ENCODE measurements at regions not wholly inside any gene's neighbourhood (a gene's known extent, or its start where the extent isn't known, plus 50 kb on each side); places are given as distances from the start of the nearest gene placed in this dataset.

DNA sequence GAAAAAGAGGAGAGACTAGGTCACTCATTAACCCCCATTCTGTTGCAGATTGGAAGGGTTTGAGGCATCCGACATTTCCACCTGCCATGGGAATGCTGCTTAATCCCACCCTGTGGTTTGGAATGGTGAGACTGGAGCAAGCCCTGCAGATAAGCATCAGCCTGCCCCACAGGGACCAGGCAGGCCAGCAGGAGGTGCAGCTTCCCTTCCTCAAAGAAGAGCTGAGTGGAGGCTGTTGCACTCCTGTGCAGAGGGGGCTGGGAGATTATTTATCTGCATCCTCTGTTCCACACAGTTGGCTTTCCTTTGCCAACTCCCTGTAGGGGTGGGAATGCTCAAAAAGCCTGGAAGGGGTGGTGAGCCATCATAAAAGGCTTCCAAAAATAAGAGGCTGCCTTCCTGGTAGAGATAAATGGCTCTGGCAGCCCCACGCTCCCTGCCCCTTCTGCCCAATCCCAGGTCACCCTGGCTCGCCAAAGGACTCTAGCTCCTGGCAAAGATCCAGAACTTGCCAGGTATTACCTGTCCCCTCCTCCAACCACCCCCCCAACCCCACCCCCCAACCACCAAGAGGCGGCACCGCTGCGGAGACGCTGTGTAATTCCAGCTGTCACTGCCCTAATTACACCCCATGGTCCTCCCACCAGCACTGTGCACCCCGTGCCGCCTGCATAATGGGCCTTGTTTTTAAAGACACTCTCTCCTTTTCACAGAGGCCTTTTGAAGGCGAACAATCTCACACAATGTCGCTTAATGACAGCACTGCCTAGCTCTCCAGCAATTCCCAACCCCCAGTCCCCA is 83.0 kb upstream of the ZC3H12A start:
- H3K36me3 ChIP-seq (ENCODE audit: insufficient read depth, low read length), result no peaks in the 10 kb centered on the region
- Mint-ChIP-seq H3K9me3 (no peaks in the 10 kb centered on the region), H3K4me1 (no peaks in the 10 kb centered on the region), H3K27me3 (peaks cover 23 to 27% of the 10 kb centered on the region in 2 donors), H3K36me3 (no peaks in the 10 kb centered on the region), H3K27ac (no peak overlapping the region), H3K4me3 (no peak overlapping the region)
- DNase-seq, result no peak
- no peak overlapping the region for H3K27ac ChIP-seq (ENCODE audit: low read depth, low read length)
- H3K4me3 ChIP-seq (ENCODE audit: low read length in 2 of 2), result no peak overlapping the region
- H3K9me3 ChIP-seq (ENCODE audit: control insufficient read depth in 1 of 2, low read length in 2 of 2), result no peaks in the 10 kb centered on the region
- intact Hi-C loops (cut with micrococcal nuclease), result no loop called here
- H3K4me1 ChIP-seq (ENCODE audit: insufficient read depth, low read length), result no peaks in the 10 kb centered on the region
- ChIA-PET POLR2A (ENCODE audit: partially characterized antibody) (no interaction called here), CTCF (ENCODE audit: partially characterized antibody) (no interaction called here)
- no peaks in the 10 kb centered on the region for H3K27me3 ChIP-seq (ENCODE audit: insufficient read depth, low read length)

DNA sequence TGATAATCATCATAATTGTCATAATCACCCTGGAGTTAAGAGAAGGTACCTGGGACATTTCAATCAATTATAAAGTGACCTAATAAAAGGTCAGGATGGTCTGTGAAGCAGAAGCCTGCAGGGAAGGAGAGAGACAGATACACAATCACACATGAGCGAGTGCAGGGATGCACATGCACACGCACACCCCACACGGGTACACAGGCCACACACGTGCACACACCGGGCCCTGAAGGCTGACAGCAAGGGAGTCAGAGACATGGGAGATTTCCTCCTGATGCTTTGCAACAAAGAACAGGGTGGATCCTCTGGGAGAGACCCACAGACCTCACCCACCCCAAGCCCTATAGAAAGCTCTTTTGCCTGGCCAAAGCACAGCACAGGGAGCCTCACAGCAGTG is 82.3 kb upstream of the ZC3H12A start:
- Histone ChIP-seq H3K4me1 (ENCODE audit: insufficient read depth, low read length) (no peaks in the 10 kb centered on the region), H3K9me3 (ENCODE audit: control insufficient read depth in 1 of 2, low read length in 2 of 2) (no peaks in the 10 kb centered on the region), H3K4me3 (ENCODE audit: low read length in 2 of 2) (no peak overlapping the region), H3K27ac (ENCODE audit: low read depth, low read length) (no peak overlapping the region), H3K36me3 (ENCODE audit: insufficient read depth, low read length) (no peaks in the 10 kb centered on the region), H3K27me3 (ENCODE audit: insufficient read depth, low read length) (no peaks in the 10 kb centered on the region)
- ChIA-PET POLR2A (ENCODE audit: partially characterized antibody) (no interaction called here), CTCF (ENCODE audit: partially characterized antibody) (no interaction called here)
- H3K36me3 Mint-ChIP-seq, result no peaks in the 10 kb centered on the region
- H3K4me3 Mint-ChIP-seq, result no peak overlapping the region
- intact Hi-C loops (cut with micrococcal nuclease), result no loop called here
- H3K4me1 Mint-ChIP-seq, result no peaks in the 10 kb centered on the region
- no peaks in the 10 kb centered on the region for H3K9me3 Mint-ChIP-seq
- no peak for DNase-seq
- no peak overlapping the region for H3K27ac Mint-ChIP-seq
- H3K27me3 Mint-ChIP-seq, result peaks cover 23 to 30% of the 10 kb centered on the region in 2 donors

DNA sequence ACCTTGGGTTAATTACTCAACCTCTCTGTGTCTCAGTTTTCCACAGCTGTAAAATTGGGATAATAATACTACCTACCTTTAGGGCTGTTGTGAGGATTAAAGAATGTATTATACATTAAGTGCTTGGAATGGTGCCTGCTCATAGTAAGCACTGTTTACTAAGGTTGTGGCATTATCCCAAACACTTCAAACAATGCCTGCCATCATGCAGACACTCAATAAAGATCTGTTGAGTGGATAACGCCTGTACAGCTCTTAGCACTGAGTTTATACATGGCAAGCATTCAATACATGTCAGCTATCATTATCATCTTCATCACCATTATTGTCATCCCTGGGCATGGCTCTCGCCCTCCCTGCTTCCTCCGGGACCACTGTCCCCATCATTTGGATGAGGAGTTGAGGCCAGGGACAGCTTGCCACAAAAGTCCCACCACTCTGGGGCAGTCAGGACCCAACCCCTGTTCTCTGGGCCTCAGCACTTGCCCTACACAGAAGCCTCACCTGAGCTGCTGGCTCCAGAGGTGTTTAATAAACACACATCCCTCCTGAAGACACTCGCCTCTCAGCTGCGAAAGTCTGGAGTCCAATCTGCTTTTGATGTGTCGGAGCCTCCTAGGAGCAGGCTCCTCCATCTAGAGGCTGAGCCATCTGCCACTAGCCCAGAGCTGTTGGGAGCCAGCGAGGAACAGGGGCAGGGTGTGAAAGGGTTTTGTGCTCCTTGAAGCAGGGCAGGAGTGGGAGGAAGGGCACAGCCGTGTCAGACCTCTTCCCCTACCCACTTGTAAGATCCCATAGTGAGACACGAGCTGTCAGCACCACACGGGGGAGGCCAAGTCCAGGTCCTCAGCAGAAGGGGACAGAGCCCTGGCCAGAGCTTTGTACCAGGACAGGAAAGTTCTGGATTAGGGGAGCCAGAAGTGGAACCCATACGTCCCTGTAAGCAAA is 80.9 kb upstream of the ZC3H12A start:
- Histone ChIP-seq H3K9me3 (ENCODE audit: control insufficient read depth in 1 of 2, low read length in 2 of 2) (no peaks in the 10 kb centered on the region), H3K27ac (ENCODE audit: low read depth, low read length) (no peak overlapping the region), H3K27me3 (ENCODE audit: insufficient read depth, low read length) (no peaks in the 10 kb centered on the region), H3K4me1 (ENCODE audit: insufficient read depth, low read length) (no peaks in the 10 kb centered on the region), H3K4me3 (ENCODE audit: low read length in 2 of 2) (no peak overlapping the region), H3K36me3 (ENCODE audit: insufficient read depth, low read length) (no peaks in the 10 kb centered on the region)
- Mint-ChIP-seq H3K9me3 (no peaks in the 10 kb centered on the region), H3K36me3 (no peaks in the 10 kb centered on the region), H3K4me1 (no peaks in the 10 kb centered on the region), H3K27me3 (peaks cover 27 to 39% of the 10 kb centered on the region in 2 donors), H3K4me3 (no peak overlapping the region), H3K27ac (no peak overlapping the region)
- DNase-seq, result no peak
- ChIA-PET CTCF (ENCODE audit: partially characterized antibody) (no interaction called here), POLR2A (ENCODE audit: partially characterized antibody) (no interaction called here)
- intact Hi-C loops (cut with micrococcal nuclease), result no loop called here

DNA sequence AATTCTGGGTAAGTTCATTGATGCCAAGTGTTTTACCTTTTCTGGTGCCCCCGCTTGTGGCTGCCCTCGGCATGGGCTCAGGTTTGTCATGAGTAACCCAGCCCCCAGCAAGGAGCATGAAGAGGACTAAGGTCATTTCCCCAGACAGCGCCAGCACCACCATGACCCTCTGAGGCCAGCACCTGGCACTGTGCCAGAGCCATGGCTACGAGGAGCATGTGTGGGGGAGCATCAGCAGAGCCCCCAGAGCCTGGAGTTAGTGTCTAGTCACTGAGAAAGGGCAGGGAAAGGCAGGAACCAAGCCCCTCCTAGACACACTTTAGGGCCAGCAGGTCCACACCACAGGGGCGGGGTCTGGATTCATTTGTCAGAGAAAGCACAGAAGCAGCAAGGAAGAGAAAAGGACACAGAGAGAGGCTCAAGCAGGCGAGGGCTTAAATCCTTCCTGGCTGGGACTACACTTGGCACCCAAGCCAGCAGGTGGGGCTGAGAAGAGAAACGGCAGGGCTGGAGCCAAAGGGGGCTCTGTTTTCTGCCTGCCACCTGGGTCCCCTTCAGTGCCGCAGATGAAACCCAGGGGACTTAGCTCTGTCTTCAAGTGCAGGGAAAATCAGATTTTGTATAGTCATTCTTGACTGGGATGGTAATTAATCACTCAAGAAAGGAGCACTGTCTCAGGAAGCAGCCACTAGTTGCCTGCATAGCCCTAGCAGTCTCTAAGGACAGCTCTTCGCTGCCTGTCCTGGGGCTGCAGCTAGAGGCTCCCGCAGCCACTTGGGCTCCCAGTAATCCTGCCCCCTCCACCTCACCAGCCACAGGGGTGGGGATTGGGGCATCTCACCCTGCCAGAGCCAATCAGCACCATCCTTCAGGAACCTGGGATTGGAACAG is 79.6 kb upstream of the ZC3H12A start:
- no peak overlapping the region for H3K27ac Mint-ChIP-seq
- POLR2A ChIA-PET (ENCODE audit: partially characterized antibody), result no interaction called here
- Histone ChIP-seq H3K4me1 (ENCODE audit: insufficient read depth, low read length) (no peaks in the 10 kb centered on the region), H3K27me3 (ENCODE audit: insufficient read depth, low read length) (no peaks in the 10 kb centered on the region), H3K36me3 (ENCODE audit: insufficient read depth, low read length) (no peaks in the 10 kb centered on the region), H3K9me3 (ENCODE audit: control insufficient read depth in 1 of 2, low read length in 2 of 2) (no peaks in the 10 kb centered on the region), H3K27ac (ENCODE audit: low read depth, low read length) (no peak overlapping the region), H3K4me3 (ENCODE audit: low read length in 2 of 2) (no peak overlapping the region)
- no peak for DNase-seq
- intact Hi-C loops (cut with micrococcal nuclease), result no loop called here
- H3K9me3 Mint-ChIP-seq, result no peaks in the 10 kb centered on the region
- peaks cover 26 to 39% of the 10 kb centered on the region in 2 donors for H3K27me3 Mint-ChIP-seq
- H3K4me1 Mint-ChIP-seq, result no peaks in the 10 kb centered on the region
- CTCF ChIA-PET (ENCODE audit: partially characterized antibody), result no interaction called here
- H3K4me3 Mint-ChIP-seq, result no peak overlapping the region
- H3K36me3 Mint-ChIP-seq, result no peaks in the 10 kb centered on the region

DNA sequence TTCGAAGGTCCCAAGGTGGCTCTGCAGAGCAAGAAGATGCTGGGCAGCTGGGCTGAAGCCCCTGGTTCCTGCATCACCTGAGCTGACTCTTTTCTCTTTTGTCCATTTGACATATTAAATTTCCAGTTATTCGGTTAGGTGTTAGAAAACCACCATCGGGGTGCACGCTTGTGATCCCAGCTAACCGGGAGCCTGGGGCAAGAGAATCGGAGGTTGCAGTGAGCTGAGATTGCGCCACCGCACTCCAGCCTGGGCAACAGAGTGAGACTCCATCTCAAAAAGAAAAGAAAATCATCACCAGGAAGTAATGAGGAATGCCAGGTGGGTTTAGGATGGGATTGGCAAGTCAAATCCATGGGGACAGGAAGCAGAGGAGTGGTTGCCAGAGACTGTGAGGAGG is 76.3 kb upstream of the ZC3H12A start:
- no peak overlapping the region for H3K4me3 Mint-ChIP-seq
- no peak overlapping the region for H3K4me3 ChIP-seq (ENCODE audit: low read length in 2 of 2)
- no peak overlapping the region for H3K27ac ChIP-seq (ENCODE audit: low read depth, low read length)
- H3K27ac Mint-ChIP-seq, result no peak overlapping the region
- H3K9me3 ChIP-seq (ENCODE audit: control insufficient read depth in 1 of 2, low read length in 2 of 2), result no peaks in the 10 kb centered on the region
- no peaks in the 10 kb centered on the region for H3K9me3 Mint-ChIP-seq
- H3K4me1 ChIP-seq (ENCODE audit: insufficient read depth, low read length), result no peaks in the 10 kb centered on the region
- H3K27me3 ChIP-seq (ENCODE audit: insufficient read depth, low read length), result no peaks in the 10 kb centered on the region
- CTCF ChIA-PET (ENCODE audit: partially characterized antibody), result no interaction called here
- POLR2A ChIA-PET (ENCODE audit: partially characterized antibody), result no interaction called here
- intact Hi-C loops (cut with micrococcal nuclease), result no loop called here
- H3K36me3 ChIP-seq (ENCODE audit: insufficient read depth, low read length), result no peaks in the 10 kb centered on the region
- H3K4me1 Mint-ChIP-seq, result no peaks in the 10 kb centered on the region
- H3K27me3 Mint-ChIP-seq, result peaks cover 19 to 37% of the 10 kb centered on the region in 2 donors
- H3K36me3 Mint-ChIP-seq, result no peaks in the 10 kb centered on the region
- no peak for DNase-seq

DNA sequence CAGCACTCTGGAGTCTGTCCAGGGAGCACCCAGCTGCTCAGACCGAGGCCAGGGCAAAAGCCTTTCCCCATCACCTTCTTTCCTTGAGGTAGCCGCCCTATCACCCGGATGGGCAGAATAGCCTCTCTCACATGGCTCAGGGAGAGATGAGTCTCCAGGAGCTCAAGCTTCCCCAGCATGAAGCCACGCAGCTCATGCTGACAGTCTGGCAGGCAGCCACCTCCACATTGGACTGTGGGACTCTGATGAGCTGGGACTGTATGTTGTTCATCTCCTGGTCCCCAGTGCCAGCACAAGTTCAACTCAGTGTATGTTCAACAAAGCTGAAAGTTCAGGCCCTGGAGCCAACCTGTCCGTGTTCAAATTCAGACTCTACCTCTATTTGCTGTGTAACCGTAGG is 75.2 kb upstream of the ZC3H12A start:
- no peak overlapping the region for H3K27ac Mint-ChIP-seq
- ChIA-PET POLR2A (ENCODE audit: partially characterized antibody) (no interaction called here), CTCF (ENCODE audit: partially characterized antibody) (no interaction called here)
- H3K36me3 Mint-ChIP-seq, result no peaks in the 10 kb centered on the region
- Histone ChIP-seq H3K4me1 (ENCODE audit: insufficient read depth, low read length) (no peaks in the 10 kb centered on the region), H3K9me3 (ENCODE audit: control insufficient read depth in 1 of 2, low read length in 2 of 2) (no peaks in the 10 kb centered on the region), H3K36me3 (ENCODE audit: insufficient read depth, low read length) (no peaks in the 10 kb centered on the region), H3K4me3 (ENCODE audit: low read length in 2 of 2) (no peak overlapping the region), H3K27ac (ENCODE audit: low read depth, low read length) (no peak overlapping the region), H3K27me3 (ENCODE audit: insufficient read depth, low read length) (no peaks in the 10 kb centered on the region)
- no peaks in the 10 kb centered on the region for H3K4me1 Mint-ChIP-seq
- H3K9me3 Mint-ChIP-seq, result no peaks in the 10 kb centered on the region
- intact Hi-C loops (cut with micrococcal nuclease), result no loop called here
- no peak overlapping the region for H3K4me3 Mint-ChIP-seq
- no peak for DNase-seq
- H3K27me3 Mint-ChIP-seq, result peaks cover 17 to 30% of the 10 kb centered on the region in 2 donors
